Sigmoid colon (tissue), 4 donors: ENCODE measurements at regions not wholly inside any gene's neighbourhood (a gene's known extent, or its start where the extent isn't known, plus 50 kb on each side); places are given as distances from the start of the nearest gene placed in this dataset.

Experiments used
- EP300 ChIP-seq, 4 donors: sonication (generic); formaldehyde crosslinking; IDR thresholded peaks; one replicate each; pipeline ENCODE4 v1.6.1; 2017; ENCODE audit warnings: antibody characterized with exemption in 4 of 4
- POLR2A ChIP-seq, 2 donors: fragments of 450-650 bp; IDR thresholded peaks; one replicate each; pipeline ENCODE4 v1.6.1; 2016; ENCODE audit warnings: antibody characterized with exemption in 2 of 2, mild to moderate bottlenecking in 2 of 2, moderate library complexity in 2 of 2
- POLR2AphosphoS5 ChIP-seq, 4 donors: sonication (generic); formaldehyde crosslinking; IDR thresholded peaks; one replicate each; pipeline ENCODE4 v1.6.1; 2017; ENCODE audit warnings: antibody characterized with exemption in 4 of 4
- TF ChIP-seq, protein P1 (sequence below), 4 experiments: fragments of 450-650 bp in 3 of 4; fragments of 200-600 bp in 1 of 4; IDR thresholded peaks; one replicate each; pipeline ENCODE4 v1.5.1; 2016 to 2019; ENCODE audit warnings: antibody characterized with exemption in 4 of 4, mild to moderate bottlenecking in 3 of 4, moderate library complexity in 2 of 4

DNA sequence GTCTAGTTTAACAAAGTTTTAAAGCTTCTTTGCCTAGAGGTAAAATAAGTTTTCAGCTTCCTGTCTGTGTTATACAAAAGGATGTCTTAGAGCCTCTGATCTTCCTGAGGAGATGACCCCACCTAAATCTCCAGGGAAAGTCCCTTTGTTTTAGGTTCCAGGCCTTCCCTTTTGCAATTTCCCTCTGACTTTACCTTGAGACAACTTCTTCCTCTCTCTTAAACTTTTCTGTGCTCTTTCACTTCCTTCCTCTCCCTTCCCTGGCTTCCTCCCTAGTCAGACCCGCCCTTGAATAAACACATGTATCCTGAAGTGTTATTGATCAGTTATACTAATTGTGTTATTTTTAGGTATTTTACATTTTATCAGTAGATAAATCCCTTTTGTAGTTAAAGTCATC is 134.8 kb downstream of the DYRK2 start:
- no peak for TF ChIP-seq POLR2A (IDR thresholded peaks at IDR 0.05)
- TF ChIP-seq, protein P1, sequence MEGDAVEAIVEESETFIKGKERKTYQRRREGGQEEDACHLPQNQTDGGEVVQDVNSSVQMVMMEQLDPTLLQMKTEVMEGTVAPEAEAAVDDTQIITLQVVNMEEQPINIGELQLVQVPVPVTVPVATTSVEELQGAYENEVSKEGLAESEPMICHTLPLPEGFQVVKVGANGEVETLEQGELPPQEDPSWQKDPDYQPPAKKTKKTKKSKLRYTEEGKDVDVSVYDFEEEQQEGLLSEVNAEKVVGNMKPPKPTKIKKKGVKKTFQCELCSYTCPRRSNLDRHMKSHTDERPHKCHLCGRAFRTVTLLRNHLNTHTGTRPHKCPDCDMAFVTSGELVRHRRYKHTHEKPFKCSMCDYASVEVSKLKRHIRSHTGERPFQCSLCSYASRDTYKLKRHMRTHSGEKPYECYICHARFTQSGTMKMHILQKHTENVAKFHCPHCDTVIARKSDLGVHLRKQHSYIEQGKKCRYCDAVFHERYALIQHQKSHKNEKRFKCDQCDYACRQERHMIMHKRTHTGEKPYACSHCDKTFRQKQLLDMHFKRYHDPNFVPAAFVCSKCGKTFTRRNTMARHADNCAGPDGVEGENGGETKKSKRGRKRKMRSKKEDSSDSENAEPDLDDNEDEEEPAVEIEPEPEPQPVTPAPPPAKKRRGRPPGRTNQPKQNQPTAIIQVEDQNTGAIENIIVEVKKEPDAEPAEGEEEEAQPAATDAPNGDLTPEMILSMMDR (IDR thresholded peaks at IDR 0.05), result no peak
- no peak for TF ChIP-seq EP300 (IDR thresholded peaks at IDR 0.05)
- no peak for TF ChIP-seq POLR2AphosphoS5 (IDR thresholded peaks at IDR 0.05)
